ENCODE measurements at regions not wholly inside any gene's neighbourhood (a gene's known extent, or its start where the extent isn't known, plus 50 kb on each side); places are given as distances from the start of the nearest gene placed in this dataset.

- no peak for DNase-seq
Observed at GRCh38 chr15:61318802-61319525, 89.9 kb upstream of the RORA start.

DNA sequence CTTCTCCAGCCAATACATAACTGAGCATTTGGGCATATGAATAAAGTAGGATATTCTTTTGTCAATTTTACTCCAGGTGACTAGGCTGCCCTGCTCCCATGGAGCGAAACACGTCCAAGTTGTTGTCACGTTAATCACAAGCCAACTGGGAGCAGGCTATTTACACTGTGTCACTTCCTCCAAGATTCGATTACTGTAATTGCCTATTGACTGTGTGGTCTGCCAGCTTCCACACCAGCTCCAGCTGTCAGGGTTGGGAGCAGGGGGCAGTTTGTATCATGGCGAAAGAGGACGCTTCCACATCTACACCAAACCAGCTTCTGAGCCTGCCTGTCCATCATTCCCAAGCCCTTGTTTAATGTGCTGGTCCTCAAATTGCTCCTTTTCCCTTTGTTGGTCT is 89.2 kb upstream of the RORA start:
- no peak for DNase-seq

DNA sequence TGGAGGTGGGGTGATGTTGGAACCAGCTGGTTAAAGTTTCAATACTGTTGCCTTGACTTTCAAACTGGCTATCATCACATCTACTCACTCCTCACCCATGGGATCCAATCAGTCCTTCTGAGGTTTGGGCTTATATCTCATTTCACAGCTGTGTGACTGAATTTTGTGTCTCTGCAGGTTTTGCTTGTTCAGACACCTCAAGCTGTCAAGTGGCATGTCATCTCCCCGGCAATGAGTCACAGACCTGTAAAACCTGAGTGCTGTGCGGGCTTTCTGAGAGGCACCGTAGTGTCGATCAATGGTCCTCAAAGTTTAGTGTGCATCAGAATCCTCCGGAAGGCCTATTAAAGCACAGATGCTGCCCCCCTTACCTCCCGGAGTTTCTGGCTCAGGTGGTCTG is 86.4 kb upstream of the RORA start:
- no peak for DNase-seq

DNA sequence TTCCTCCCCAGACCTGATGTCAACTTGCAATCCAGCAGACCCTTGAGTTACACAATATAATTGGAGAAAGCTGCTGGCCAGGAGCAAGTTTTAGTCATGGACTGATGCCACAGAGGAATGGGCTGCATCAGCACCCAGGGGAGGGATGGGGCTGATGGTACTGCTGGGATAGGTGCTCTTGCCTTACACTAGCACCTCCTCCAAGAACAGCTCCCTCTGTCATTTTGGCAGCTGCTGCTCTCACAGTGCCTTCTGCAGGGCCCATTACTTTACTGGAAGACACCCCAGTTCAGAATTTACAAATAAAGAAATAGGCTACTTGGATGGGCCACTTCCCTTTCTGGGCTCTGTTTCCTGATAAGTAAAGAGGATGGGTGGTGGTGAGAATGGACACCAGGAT is 85.3 kb upstream of the RORA start:
- no peak for DNase-seq

DNA sequence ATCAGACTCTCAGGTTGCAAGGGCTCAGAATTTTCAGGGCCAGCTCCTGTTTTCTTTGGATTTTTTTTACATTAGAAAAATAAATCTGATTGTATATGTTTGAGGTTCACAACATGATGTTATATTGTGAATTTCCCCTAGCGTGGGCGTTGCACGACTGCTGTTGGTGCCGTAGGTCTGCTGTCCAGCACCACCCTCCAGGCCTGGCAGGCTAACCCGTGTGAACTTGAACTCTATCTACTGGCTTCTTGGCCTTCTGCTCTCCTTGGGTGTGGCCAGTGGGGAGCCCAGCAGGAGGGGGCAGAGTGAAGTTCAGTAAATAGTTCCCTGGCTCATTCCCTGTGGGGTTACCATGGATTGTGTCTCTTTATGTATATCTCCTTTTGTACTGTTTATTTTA is 80.5 kb upstream of the RORA start:
- no peak for DNase-seq

GRCh38 chr15:61309031-61309511 is 80.0 kb upstream of the RORA start:
- no peak for DNase-seq

DNA sequence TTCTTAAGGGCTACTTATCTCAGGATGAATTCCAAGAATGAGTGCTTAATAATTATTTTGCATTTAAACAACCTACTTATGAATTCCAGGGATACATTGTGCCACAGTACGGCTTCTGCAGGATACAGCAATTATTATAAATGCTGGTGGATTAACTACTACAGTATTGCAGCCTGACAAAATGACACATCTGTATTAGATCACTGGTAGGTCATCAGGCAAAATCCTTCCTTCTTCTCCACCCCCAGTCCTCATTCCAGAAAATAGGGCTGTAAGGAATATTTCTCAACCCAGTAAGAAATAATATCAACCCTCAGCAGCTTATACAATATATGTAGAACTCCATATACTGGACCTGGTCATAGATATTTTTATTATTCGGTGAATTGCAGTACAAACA is 79.3 kb upstream of the RORA start:
- no peak for DNase-seq

DNA sequence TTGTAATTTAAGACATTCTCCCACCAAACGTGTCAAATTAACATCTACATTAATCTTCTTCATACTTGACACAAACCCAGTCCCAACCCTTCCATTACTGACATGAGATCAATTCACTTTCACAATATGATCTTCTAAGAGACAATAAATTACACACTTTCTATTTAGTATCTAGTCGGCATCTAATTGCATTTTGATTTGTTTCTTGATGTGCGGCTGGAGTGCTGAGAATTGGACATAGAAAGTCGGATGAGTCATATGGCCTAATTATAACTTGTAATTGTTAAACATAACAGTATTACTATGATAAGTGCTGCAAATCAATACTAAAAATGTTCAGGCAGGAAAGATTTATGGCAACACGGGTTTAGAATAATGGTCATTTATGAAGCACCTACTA is 78.4 kb upstream of the RORA start:
- no peak for DNase-seq

- no peak for DNase-seq
Observed at GRCh38 chr15:61301701-61302100, 72.6 kb upstream of the RORA start.

DNA sequence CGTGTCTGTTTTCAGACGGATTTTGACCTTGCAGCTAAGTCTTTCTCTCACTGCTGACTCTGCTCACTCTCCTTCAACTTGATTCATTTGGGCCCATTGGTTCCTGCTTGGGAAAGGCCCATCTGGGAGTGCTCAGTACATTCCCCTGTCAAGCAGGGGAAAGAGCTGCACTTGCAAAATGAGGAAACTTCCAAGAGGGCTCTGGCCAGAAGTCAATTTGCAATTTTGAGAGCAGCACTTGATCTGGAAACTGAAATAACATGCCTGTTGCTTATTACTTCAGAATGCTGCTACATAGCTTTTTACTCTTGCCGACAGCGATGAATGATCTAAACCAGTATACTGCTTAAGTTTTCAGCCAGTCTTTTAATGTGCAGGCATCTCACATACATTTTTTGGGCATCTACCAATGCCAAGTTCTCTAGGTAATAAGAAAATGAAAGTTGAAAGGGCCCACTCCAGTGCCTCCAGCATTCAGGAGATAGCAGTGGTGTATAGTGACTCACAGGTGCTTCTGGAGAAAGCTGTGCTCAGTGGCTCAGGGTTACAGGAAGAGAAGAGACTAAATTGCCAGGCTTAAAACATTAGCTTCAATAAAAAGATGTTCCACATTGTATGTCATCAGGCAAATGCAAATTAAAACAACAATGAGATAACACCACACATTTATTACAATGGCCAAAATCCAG is 70.1 kb upstream of the RORA start:
- DNase-seq: no peak

DNA sequence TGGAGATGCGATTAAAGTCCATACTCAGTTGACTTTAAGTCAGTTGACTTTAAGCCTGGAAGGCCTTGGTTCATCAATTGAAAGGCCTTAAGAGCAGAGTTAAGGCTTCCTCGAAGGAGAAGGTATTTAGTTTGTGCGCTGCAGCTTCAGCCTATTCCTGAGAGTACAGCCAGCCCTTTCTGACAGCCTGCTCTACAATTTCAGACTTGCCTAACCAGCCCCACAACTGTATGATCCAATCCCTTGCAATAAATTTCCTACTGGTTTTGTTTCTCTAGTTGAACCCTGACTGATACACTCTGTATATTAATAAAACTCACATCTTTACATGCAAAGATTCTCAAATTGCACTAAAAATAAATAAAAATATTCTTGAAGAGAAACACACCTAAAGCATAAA is 66.1 kb upstream of the RORA start:
- DNase-seq: no peak

- DNase-seq: no peak
Observed at GRCh38 chr15:61282661-61283060, 53.6 kb upstream of the RORA start.

- DNase-seq: no peak
Observed at GRCh38 chr15:61281328-61281727, 52.2 kb upstream of the RORA start.

All from NCI-H2171 (cell line).